CD14-positive monocyte (primary cell): ENCODE measurements at regions not wholly inside any gene's neighbourhood (a gene's known extent, or its start where the extent isn't known, plus 50 kb on each side); places are given as distances from the start of the nearest gene placed in this dataset.

Source experiments
- DNase-seq, 3 donors: peaks; one replicate each; pipeline ENCODE4 v3.0.0-alpha.2; 2011 to 2022
- H2AFZ ChIP-seq: 2 replicates; pipeline ENCODE4 v1.6.0; 2012; ENCODE audit warnings: mild to moderate bottlenecking, low read depth, low read length, inconsistent platforms; ENCODE audit not compliant: insufficient read depth, poor library complexity, severe bottlenecking
- H3K27ac ChIP-seq, 2 donors: 1 replicate in 1 of 2; 2 replicates in 1 of 2; pipeline ENCODE4 v1.5.1; 2012 to 2013; ENCODE audit warnings: low read length in 2 of 2, control low read depth in 1 of 2, inconsistent platforms in 1 of 2, low read depth in 1 of 2, mild to moderate bottlenecking in 1 of 2
- H3K27me3 ChIP-seq, 2 donors: one replicate each; pipeline versions ENCODE4 v1.6.0 to v1.6.1; 2011 to 2013; ENCODE audit warnings: low read length in 2 of 2; ENCODE audit not compliant: control insufficient read depth in 2 of 2, insufficient read depth in 2 of 2
- H3K36me3 ChIP-seq, 2 donors: replicated peaks in 1 of 2; 1 replicate in 1 of 2; 2 replicates in 1 of 2; pipeline versions ENCODE4 v1.5.1 to v1.6.1; 2012 to 2013; ENCODE audit warnings: low read length in 2 of 2, control low read depth in 1 of 2, inconsistent platforms in 1 of 2, mild to moderate bottlenecking in 1 of 2; ENCODE audit not compliant: insufficient read depth in 2 of 2, control insufficient read depth in 1 of 2
- H3K4me1 ChIP-seq, 2 donors: 1 replicate in 1 of 2; 2 replicates in 1 of 2; pipeline versions ENCODE4 v1.5.1 to v1.6.1; 2012 to 2013; ENCODE audit warnings: low read length in 2 of 2, control low read depth in 1 of 2, inconsistent platforms in 1 of 2, mild to moderate bottlenecking in 1 of 2, moderate library complexity in 1 of 2; ENCODE audit not compliant: insufficient read depth in 2 of 2, control insufficient read depth in 1 of 2
- H3K4me2 ChIP-seq: replicated peaks from 2 replicates; pipeline ENCODE3; 2012; ENCODE audit warnings: low read length, moderate library complexity, mild to moderate bottlenecking; ENCODE audit not compliant: poor library complexity, severe bottlenecking; ENCODE audit errors: extremely low read depth
- H3K4me3 ChIP-seq, 3 experiments: fragments of 200-600 bp in 1 of 3; sonication (generic) in 1 of 3; replicated peaks in 1 of 3; 1 replicate in 2 of 3; 2 replicates in 1 of 3; pipeline ENCODE4 v1.5.1; 2011 to 2013; ENCODE audit warnings: low read length in 3 of 3, mild to moderate bottlenecking in 3 of 3, control low read depth in 2 of 3, low read depth in 2 of 3, inconsistent platforms in 1 of 3, moderate library complexity in 1 of 3
- H3K79me2 ChIP-seq: 2 replicates; pipeline ENCODE4 v1.6.0; 2012; ENCODE audit warnings: mild to moderate bottlenecking, control low read depth, inconsistent platforms, low read length, moderate library complexity; ENCODE audit not compliant: insufficient read depth
- H3K9ac ChIP-seq: 2 replicates; pipeline ENCODE4 v1.6.0; 2017; ENCODE audit warnings: low read length, mild to moderate bottlenecking; ENCODE audit not compliant: insufficient read depth, poor library complexity, severe bottlenecking
- H3K9me3 ChIP-seq, 2 donors: replicated peaks in 1 of 2; 1 replicate in 1 of 2; 2 replicates in 1 of 2; pipeline versions ENCODE4 v1.5.1 to v1.6.1; 2012 to 2013; ENCODE audit warnings: low read length in 2 of 2, control low read depth in 1 of 2; ENCODE audit not compliant: control insufficient read depth in 1 of 2, insufficient read depth in 1 of 2
- H4K20me1 ChIP-seq: 2 replicates; pipeline ENCODE4 v1.6.0; 2012; ENCODE audit warnings: mild to moderate bottlenecking, low read length, control low read depth, moderate library complexity; ENCODE audit not compliant: insufficient read depth
- H3K27ac Mint-ChIP-seq, 7 donors: one replicate each; pipeline ENCODE4 v1.8.0; 2020; ENCODE audit warnings: mild to moderate bottlenecking in 7 of 7, mixed read lengths in 7 of 7, moderate library complexity in 6 of 7, inconsistent platforms in 2 of 7
- H3K27me3 Mint-ChIP-seq, 3 donors: one replicate each; pipeline ENCODE4 v1.8.0; 2021 to 2022; ENCODE audit warnings: low read depth in 3 of 3, mild to moderate bottlenecking in 3 of 3, mixed read lengths in 3 of 3, moderate library complexity in 3 of 3, inconsistent platforms in 1 of 3
- H3K36me3 Mint-ChIP-seq, 2 donors: one replicate each; pipeline ENCODE4 v1.8.0; 2020; ENCODE audit warnings: mixed read lengths in 2 of 2, inconsistent platforms in 1 of 2, mild to moderate bottlenecking in 1 of 2
- H3K4me1 Mint-ChIP-seq: one replicate; pipeline ENCODE4 v1.8.0; 2020; ENCODE audit warnings: mild to moderate bottlenecking, mixed read lengths
- H3K4me3 Mint-ChIP-seq, 2 donors: one replicate each; pipeline ENCODE4 v1.8.0; 2020; ENCODE audit warnings: mild to moderate bottlenecking in 2 of 2, mixed read lengths in 2 of 2, moderate library complexity in 1 of 2
- H3K9me3 Mint-ChIP-seq, 7 donors: one replicate each; pipeline ENCODE4 v1.8.0; 2020 to 2022; ENCODE audit warnings: mixed read lengths in 7 of 7, mild to moderate bottlenecking in 6 of 7, moderate library complexity in 6 of 7, inconsistent platforms in 2 of 7
- CTCF ChIP-seq: fragments of 200-600 bp; IDR thresholded peaks from one replicate; pipeline ENCODE4 v1.8.0; 2022; ENCODE audit warnings: antibody characterized with exemption, mild to moderate bottlenecking
- WGBS: methylation state at CpG from one replicate; pipeline ENCODE4 v1.1.5; 2013; ENCODE audit warnings: missing lambda C conversion rate; ENCODE audit not compliant: insufficient coverage; 5-methylcytosine and 5-hydroxymethylcytosine counted together
- intact Hi-C, 2 donors: fragments of 100-400 bp; cut with micrococcal nuclease; formaldehyde crosslinking; loops; one replicate each; pipeline versions ENCODE4 v1.15.0 to v1.15.1; 2023

- peak overlapping the region in 1 of 7 donors; percentile 22 for H3K27ac Mint-ChIP-seq
- Histone ChIP-seq H3K9me3 (no peaks in the 10 kb centered on the region), H3K79me2 (no peaks in the 10 kb centered on the region), H3K27me3 (no peaks in the 10 kb centered on the region), H3K27ac (no peak overlapping the region), H3K9ac (no peak overlapping the region), H3K4me1 (no peaks in the 10 kb centered on the region), H3K36me3 (no peaks in the 10 kb centered on the region), H3K4me2 (no peak overlapping the region), H2AFZ (no peak overlapping the region), H4K20me1 (no peaks in the 10 kb centered on the region), H3K4me3 (no peak overlapping the region)
- no peak for TF ChIP-seq CTCF
- intact Hi-C loops, result no loop called here
- 81% methylated on average over 6 of the region's 14 CpGs for WGBS
- H3K4me1 Mint-ChIP-seq, result no peaks in the 10 kb centered on the region
- no peak overlapping the region for H3K4me3 Mint-ChIP-seq
- peaks cover 8 to 12% (median 10%) of the 10 kb centered on the region in 3 donors for H3K27me3 Mint-ChIP-seq
- no peak for DNase-seq
- H3K9me3 Mint-ChIP-seq, result peaks cover 0 to 5% (median 0%) of the 10 kb centered on the region in 7 donors
- H3K36me3 Mint-ChIP-seq, result no peaks in the 10 kb centered on the region
Observed at GRCh38 chr1:29521811-29522580, 285.7 kb downstream of the PTPRU start.

- Mint-ChIP-seq H3K27ac (no peak overlapping the region), H3K4me1 (no peaks in the 10 kb centered on the region), H3K36me3 (no peaks in the 10 kb centered on the region), H3K27me3 (peaks cover 5 to 12% (median 10%) of the 10 kb centered on the region in 3 donors), H3K4me3 (no peak overlapping the region), H3K9me3 (peaks cover 0 to 5% (median 1%) of the 10 kb centered on the region in 7 donors)
- TF ChIP-seq CTCF, result no peak
- H3K4me2 ChIP-seq, result no peak overlapping the region
- no peak for DNase-seq
- H3K36me3 ChIP-seq, result no peaks in the 10 kb centered on the region
- H3K9ac ChIP-seq, result no peak overlapping the region
- H2AFZ ChIP-seq, result no peak overlapping the region
- no peak overlapping the region for H3K27ac ChIP-seq
- WGBS, result 71% methylated on average over 3 of the region's 4 CpGs
- no peaks in the 10 kb centered on the region for H3K27me3 ChIP-seq
- intact Hi-C loops, result no loop called here
- H4K20me1 ChIP-seq, result no peaks in the 10 kb centered on the region
- no peak overlapping the region for H3K4me3 ChIP-seq
- H3K4me1 ChIP-seq, result no peaks in the 10 kb centered on the region
- no peaks in the 10 kb centered on the region for H3K79me2 ChIP-seq
- H3K9me3 ChIP-seq, result no peaks in the 10 kb centered on the region
Observed at GRCh38 chr1:29521438-29521715, 285.1 kb downstream of the PTPRU start.
